DMS153 treated with DMSO at 0.1 percent for 48 hours (cell line): ENCODE measurements at regions not wholly inside any gene's neighbourhood (a gene's known extent, or its start where the extent isn't known, plus 50 kb on each side); places are given as distances from the start of the nearest gene placed in this dataset.

Experiments
- DNase-seq: peaks from one replicate; lab custom pipeline; 2025; ENCODE audit not compliant: unreplicated experiment; lab: John Stamatoyannopoulos, UW

- DNase-seq = no peak
Measured at GRCh38 chr11:134513585-134514120, 101.6 kb upstream of the B3GAT1 start.

GRCh38 chr11:134512571-134513538, 100.8 kb upstream of the B3GAT1 start:
- no peak for DNase-seq

GRCh38 chr11:134512061-134512460, 100.0 kb upstream of the B3GAT1 start:
- DNase-seq = no peak

GRCh38 chr11:134511255-134511654, 99.2 kb upstream of the B3GAT1 start:
- no peak for DNase-seq

GRCh38 chr11:134510233-134511040, 98.4 kb upstream of the B3GAT1 start:
- no peak for DNase-seq

- DNase-seq = no peak
Measured at GRCh38 chr11:134509381-134510232, 97.6 kb upstream of the B3GAT1 start.

DNA sequence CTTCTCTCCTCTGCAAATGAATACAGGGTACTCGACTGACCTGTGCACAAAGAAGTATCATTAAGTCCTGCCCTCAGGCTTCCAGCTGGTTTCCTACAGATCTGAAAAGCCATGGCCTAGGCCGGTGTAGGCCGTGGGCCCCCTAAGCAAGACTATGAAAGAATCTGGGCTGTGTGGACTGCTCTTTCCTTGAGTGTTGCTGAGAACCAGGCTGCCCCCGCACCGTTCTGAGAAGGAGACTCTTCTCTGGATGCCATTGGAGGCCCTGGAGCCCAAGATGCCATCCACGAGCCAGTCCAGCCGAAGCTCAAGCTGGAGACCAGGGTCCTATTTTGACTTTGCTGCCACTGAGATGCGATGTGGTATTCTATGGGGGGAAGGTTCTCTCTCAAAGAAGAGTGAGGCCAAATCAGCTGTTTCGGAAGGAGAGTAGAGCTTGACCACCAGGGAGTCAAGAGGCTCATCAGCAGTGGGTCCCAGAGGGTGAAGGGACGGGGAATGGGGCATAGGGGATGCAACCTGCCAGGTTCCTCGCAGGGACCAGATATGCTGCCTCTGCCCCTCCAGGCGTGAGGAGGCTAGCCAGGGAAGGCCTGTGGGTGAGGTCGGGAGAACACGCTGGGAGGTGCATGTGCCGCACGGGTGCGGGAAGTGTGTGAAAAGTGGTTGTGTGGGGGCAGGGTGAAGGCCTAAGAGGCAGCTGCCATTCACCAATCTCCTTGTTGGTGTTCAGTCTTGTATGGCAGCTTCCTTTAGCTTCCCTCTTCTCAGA, 96.4 kb upstream of the B3GAT1 start:
- no peak for DNase-seq

GRCh38 chr11:134506046-134506445, 94.0 kb upstream of the B3GAT1 start:
- no peak for DNase-seq

DNA sequence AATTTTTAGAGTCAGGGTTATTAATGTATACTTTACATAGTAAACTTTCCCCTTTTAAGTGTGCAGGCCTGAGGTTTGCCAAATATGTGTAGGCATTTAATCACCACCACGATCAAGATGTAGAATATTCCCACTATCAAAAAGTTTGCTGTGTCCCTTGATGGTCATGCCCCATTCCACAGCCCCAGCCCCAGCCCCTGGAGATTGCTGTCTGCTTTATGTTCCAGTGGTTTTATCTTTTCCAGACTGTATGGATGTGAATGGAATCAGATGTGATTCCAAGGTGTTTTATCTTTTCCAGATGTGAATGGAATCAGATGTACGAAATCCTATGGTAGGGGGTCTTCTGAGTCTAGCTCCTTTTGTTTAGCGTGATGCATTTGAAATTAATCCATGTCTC, 93.1 kb upstream of the B3GAT1 start:
- no peak for DNase-seq

GRCh38 chr11:134504146-134504905, 92.3 kb upstream of the B3GAT1 start:
- DNase-seq = no peak

- DNase-seq = no peak
Measured at GRCh38 chr11:134503596-134503995, 91.6 kb upstream of the B3GAT1 start.

- no peak for DNase-seq
Measured at GRCh38 chr11:134503100-134503499, 91.1 kb upstream of the B3GAT1 start.

GRCh38 chr11:134502153-134502550, 90.1 kb upstream of the B3GAT1 start:
- no peak for DNase-seq

GRCh38 chr11:134501406-134502152, 89.5 kb upstream of the B3GAT1 start:
- no peak for DNase-seq

- no peak for DNase-seq
Measured at GRCh38 chr11:134500621-134501020, 88.6 kb upstream of the B3GAT1 start.

DNA sequence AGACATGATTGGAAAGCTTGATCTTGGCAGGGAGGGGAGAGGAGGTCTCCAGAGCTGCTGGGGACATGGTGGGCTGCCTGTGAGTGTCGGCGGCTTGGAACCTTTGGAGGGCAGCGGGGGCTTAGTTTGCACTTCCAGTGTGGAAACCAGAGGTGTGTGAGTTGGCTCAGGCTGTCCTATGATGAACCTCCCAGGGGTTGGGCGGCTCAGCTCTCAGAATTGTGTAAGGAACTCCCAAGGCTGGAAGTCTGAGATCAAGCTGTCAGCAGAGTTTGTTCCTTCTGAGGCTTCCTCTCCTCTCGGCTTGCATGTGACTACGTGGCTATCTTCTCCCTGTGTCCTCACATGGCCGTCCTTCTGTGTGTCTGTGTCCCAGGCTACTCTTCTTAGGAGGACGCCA, 87.9 kb upstream of the B3GAT1 start:
- no peak for DNase-seq

- DNase-seq = no peak
Measured at GRCh38 chr11:134498326-134499139, 86.5 kb upstream of the B3GAT1 start.

GRCh38 chr11:134497586-134497985, 85.5 kb upstream of the B3GAT1 start:
- DNase-seq = peak; percentile 69
